SK-MEL-5 (cell line): ENCODE measurements at regions not wholly inside any gene's neighbourhood (a gene's known extent, or its start where the extent isn't known, plus 50 kb on each side); places are given as distances from the start of the nearest gene placed in this dataset.

Source experiments
- DNase-seq: peaks from one replicate; pipeline ENCODE4 v3.0.0-alpha.2; 2016; ENCODE audit warnings: low read depth, low spot score
- in situ Hi-C: cut with HindIII; loops from 2 replicates; pipeline ENCODE4 v1.10.0; 2016; ENCODE audit warnings: low sequenced_read_pairs, high pct_unique_total_duplicates, low pct_unique_long_range_greater_than_20kb

- no peak for DNase-seq
- in situ Hi-C loops: no loop called here
Measured at GRCh38 chr16:14364386-14365199, 265.5 kb downstream of the PARN start.

- in situ Hi-C loops: no loop called here
- DNase-seq: no peak
Measured at GRCh38 chr16:14364112-14364385, 266.0 kb downstream of the PARN start.

- DNase-seq: no peak
- in situ Hi-C loops: no loop called here
Measured at GRCh38 chr16:14362774-14363371, 267.2 kb downstream of the PARN start.

GRCh38 chr16:14360326-14361037 is 269.6 kb downstream of the PARN start:
- no peak for DNase-seq
- in situ Hi-C loops: no loop called here

- DNase-seq: no peak
- in situ Hi-C loops: no loop called here
Measured at GRCh38 chr16:14358697-14359305, 271.3 kb downstream of the PARN start.

- DNase-seq: no peak
- in situ Hi-C loops: no loop called here
Measured at GRCh38 chr16:14357328-14357727, 272.7 kb downstream of the PARN start.

GRCh38 chr16:14356064-14356463 is 274.0 kb downstream of the PARN start:
- DNase-seq: no peak
- in situ Hi-C loops: no loop called here

GRCh38 chr16:14354561-14355351 is 275.3 kb downstream of the PARN start:
- no peak for DNase-seq
- in situ Hi-C loops: no loop called here

GRCh38 chr16:14353340-14353739 is 276.7 kb downstream of the PARN start:
- in situ Hi-C loops: no loop called here
- DNase-seq: no peak

GRCh38 chr16:14351647-14352046 is 278.4 kb downstream of the PARN start:
- no peak for DNase-seq
- in situ Hi-C loops: no loop called here

GRCh38 chr16:14350626-14351025 is 279.4 kb downstream of the PARN start:
- DNase-seq: no peak
- in situ Hi-C loops: no loop called here

- in situ Hi-C loops: no loop called here
Measured at GRCh38 chr16:14350081-14350480, 279.0 kb downstream of the MRTFB start.

GRCh38 chr16:14347706-14348105 is 276.6 kb downstream of the MRTFB start:
- no peak for DNase-seq
- in situ Hi-C loops: no loop called here

More at GRCh38 chr16:14350081-14350480, 279.0 kb downstream of the MRTFB start:
- DNase-seq: no peak

GRCh38 chr16:14346278-14347142 is 275.4 kb downstream of the MRTFB start:
- DNase-seq: no peak
- in situ Hi-C loops: no loop called here

- no peak for DNase-seq
- in situ Hi-C loops: no loop called here
Measured at GRCh38 chr16:14345512-14346115, 274.5 kb downstream of the MRTFB start.

GRCh38 chr16:14344945-14345344 is 273.8 kb downstream of the MRTFB start:
- in situ Hi-C loops: no loop called here
- DNase-seq: no peak

GRCh38 chr16:14344292-14344691 is 273.2 kb downstream of the MRTFB start:
- in situ Hi-C loops: no loop called here
- no peak for DNase-seq
